ENCODE measurements at regions not wholly inside any gene's neighbourhood (a gene's known extent, or its start where the extent isn't known, plus 50 kb on each side); places are given as distances from the start of the nearest gene placed in this dataset.

DNA sequence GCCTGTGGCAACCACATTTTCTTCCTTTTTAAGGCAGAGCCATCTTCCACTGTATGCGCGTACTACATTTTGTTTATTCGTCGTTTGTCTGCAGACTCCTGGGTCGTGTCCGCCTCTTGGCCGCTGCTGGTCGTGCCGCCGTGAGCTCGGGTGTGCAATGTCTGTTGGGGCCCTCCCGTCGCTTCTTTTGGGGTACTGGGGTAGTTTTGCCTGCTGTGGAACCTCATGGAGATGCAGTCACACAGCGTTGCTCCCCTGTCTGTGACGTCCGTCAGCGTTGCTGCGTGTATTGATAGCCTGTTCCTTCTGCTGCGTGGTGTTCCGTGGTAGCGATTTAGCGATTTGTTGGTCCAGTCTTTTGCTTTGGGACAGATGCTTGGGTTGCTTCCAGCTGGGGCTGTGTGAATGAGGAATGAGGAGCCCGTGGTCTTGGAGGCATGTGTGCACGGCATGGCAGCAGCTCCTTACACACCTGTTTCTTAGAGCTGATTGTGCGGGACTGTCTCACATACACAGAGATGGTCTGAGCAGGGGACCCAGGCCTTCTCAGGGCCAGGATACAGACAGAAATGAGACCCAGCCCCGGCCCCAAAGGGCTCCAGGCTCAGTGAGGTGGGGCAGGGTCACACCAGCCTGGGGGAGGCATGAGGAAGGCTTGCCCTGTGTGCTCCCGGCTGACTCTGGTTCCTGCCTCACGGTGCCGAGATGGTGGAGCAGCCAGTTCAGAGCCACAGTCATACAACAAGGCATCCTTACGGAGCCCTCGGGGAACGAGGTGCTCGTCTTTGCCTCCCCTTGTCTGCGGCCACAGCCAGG is 78.4 kb upstream of the GSE1 start:
- TF ChIP-seq, protein P1, sequence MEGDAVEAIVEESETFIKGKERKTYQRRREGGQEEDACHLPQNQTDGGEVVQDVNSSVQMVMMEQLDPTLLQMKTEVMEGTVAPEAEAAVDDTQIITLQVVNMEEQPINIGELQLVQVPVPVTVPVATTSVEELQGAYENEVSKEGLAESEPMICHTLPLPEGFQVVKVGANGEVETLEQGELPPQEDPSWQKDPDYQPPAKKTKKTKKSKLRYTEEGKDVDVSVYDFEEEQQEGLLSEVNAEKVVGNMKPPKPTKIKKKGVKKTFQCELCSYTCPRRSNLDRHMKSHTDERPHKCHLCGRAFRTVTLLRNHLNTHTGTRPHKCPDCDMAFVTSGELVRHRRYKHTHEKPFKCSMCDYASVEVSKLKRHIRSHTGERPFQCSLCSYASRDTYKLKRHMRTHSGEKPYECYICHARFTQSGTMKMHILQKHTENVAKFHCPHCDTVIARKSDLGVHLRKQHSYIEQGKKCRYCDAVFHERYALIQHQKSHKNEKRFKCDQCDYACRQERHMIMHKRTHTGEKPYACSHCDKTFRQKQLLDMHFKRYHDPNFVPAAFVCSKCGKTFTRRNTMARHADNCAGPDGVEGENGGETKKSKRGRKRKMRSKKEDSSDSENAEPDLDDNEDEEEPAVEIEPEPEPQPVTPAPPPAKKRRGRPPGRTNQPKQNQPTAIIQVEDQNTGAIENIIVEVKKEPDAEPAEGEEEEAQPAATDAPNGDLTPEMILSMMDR (IDR thresholded peaks at IDR 0.05), result no peak
- no peak for TF ChIP-seq POLR2A (IDR thresholded peaks at IDR 0.05)

Data from uterus (tissue), 2 donors.